Dendritic cell treated with granulocyte-macrophage colony-stimulating factor and Interleukin-4, amounts not matched to agents 40 ng/mL and 50 ng/mL, for 4 days (primary cell): ENCODE measurements at regions not wholly inside any gene's neighbourhood (a gene's known extent, or its start where the extent isn't known, plus 50 kb on each side); places are given as distances from the start of the nearest gene placed in this dataset.
"Not testable (repeated sequence)": the region's sequence is repeated elsewhere in the genome, so short reads cannot be mapped to it uniquely, and the experiment has no call there.

ENCODE experiments used
- H3K27ac Mint-ChIP-seq: one replicate; pipeline ENCODE4 v1.8.0; 2022; ENCODE audit warnings: mild to moderate bottlenecking, mixed read lengths
- H3K27me3 Mint-ChIP-seq: one replicate; pipeline ENCODE4 v1.8.0; 2022; ENCODE audit warnings: mild to moderate bottlenecking, mixed read lengths
- H3K36me3 Mint-ChIP-seq: one replicate; pipeline ENCODE4 v1.8.0; 2022; ENCODE audit warnings: low read depth, mixed read lengths
- H3K4me1 Mint-ChIP-seq: one replicate; pipeline ENCODE4 v1.8.0; 2022; ENCODE audit warnings: low read depth, mixed read lengths
- H3K4me3 Mint-ChIP-seq: one replicate; pipeline ENCODE4 v1.8.0; 2022; ENCODE audit warnings: mild to moderate bottlenecking, moderate library complexity, mixed read lengths
- H3K9me3 Mint-ChIP-seq: one replicate; pipeline ENCODE4 v1.8.0; 2022; ENCODE audit warnings: mixed read lengths
- intact Hi-C: fragments of 100-400 bp; cut with micrococcal nuclease; formaldehyde crosslinking; loops from one replicate; pipeline ENCODE4 v1.15.0; 2022

DNA sequence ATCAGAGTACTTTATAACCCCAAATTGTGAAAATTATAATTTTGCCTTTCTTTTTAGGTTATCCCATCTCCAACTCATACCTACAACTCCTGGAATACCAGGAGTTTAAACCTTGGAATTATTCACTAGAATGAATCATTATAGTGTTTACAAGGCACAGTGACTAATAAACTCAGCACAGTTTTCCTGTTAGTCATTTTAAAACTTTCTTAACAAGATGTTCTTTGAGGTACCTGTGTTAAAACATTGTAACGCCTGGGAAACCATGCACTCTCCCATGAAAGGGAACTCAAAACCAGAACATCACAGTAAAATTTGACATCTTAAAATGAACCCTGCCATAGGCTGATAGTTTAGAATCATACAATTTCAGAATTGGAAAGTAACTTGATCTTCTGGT lies 132.4 kb upstream of the OSTN start:
- Mint-ChIP-seq H3K36me3 (no peaks in the 10 kb centered on the region), H3K4me3 (no peak overlapping the region), H3K27ac (no peak overlapping the region), H3K9me3 (no peaks in the 10 kb centered on the region), H3K27me3 (no peaks in the 10 kb centered on the region), H3K4me1 (no peaks in the 10 kb centered on the region)
- intact Hi-C loops: no loop called here

- intact Hi-C loops: no loop called here
- Mint-ChIP-seq H3K4me3 (no peak overlapping the region), H3K27ac (no peak overlapping the region), H3K9me3 (no peaks in the 10 kb centered on the region), H3K27me3 (no peaks in the 10 kb centered on the region), H3K4me1 (no peaks in the 10 kb centered on the region), H3K36me3 (no peaks in the 10 kb centered on the region)
Observed at GRCh38 chr3:191065181-191065805, 133.7 kb upstream of the OSTN start.

- no peaks in the 10 kb centered on the region for H3K36me3 Mint-ChIP-seq
- H3K4me3 Mint-ChIP-seq: no peak overlapping the region
- no peaks in the 10 kb centered on the region for H3K9me3 Mint-ChIP-seq
- H3K27me3 Mint-ChIP-seq: no peaks in the 10 kb centered on the region
- H3K27ac Mint-ChIP-seq: no peak overlapping the region
- H3K4me1 Mint-ChIP-seq: no peaks in the 10 kb centered on the region
- intact Hi-C loops: loop anchor here (2.0 kb wide), 1 partner anchor 240 kb away; no protein-coding TSS in a partner anchor
Observed at GRCh38 chr3:191051037-191051436, 148.0 kb upstream of the OSTN start.

- Mint-ChIP-seq H3K4me3 (no peak overlapping the region), H3K9me3 (no peaks in the 10 kb centered on the region), H3K36me3 (no peaks in the 10 kb centered on the region), H3K4me1 (no peaks in the 10 kb centered on the region), H3K27ac (no peak overlapping the region), H3K27me3 (no peaks in the 10 kb centered on the region)
- intact Hi-C loops: no loop called here
Observed at GRCh38 chr3:191047930-191048329, 151.1 kb upstream of the OSTN start.

DNA sequence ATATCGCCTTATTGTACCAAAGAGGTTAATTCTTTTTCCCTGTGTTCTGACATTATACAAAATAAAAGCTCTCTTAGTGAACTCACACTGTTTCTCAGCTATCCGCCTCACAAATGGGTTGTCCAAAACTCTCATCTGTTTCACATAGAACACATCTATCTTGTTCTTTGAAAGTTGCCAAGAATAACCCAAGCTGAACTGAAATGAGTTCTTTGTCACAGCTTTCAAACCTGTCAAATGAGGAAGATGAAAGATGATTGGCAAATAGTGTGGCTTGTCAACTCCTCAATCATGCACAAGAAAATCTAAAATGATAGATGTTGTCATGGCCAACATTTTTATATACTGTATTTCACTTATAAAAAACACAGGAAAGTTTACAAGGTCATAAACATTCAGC lies 168.1 kb upstream of the OSTN start:
- no peaks in the 10 kb centered on the region for H3K4me1 Mint-ChIP-seq
- intact Hi-C loops: no loop called here
- no peak overlapping the region for H3K27ac Mint-ChIP-seq
- no peaks in the 10 kb centered on the region for H3K9me3 Mint-ChIP-seq
- no peaks in the 10 kb centered on the region for H3K36me3 Mint-ChIP-seq
- no peak overlapping the region for H3K4me3 Mint-ChIP-seq
- H3K27me3 Mint-ChIP-seq: no peaks in the 10 kb centered on the region

- no peaks in the 10 kb centered on the region for H3K27me3 Mint-ChIP-seq
- no peaks in the 10 kb centered on the region for H3K9me3 Mint-ChIP-seq
- no peaks in the 10 kb centered on the region for H3K4me1 Mint-ChIP-seq
- no peaks in the 10 kb centered on the region for H3K36me3 Mint-ChIP-seq
- H3K27ac Mint-ChIP-seq: no peak overlapping the region
- intact Hi-C loops: no loop called here
- no peak overlapping the region for H3K4me3 Mint-ChIP-seq
Observed at GRCh38 chr3:191030491-191030890, 168.0 kb upstream of the GMNC start.

DNA sequence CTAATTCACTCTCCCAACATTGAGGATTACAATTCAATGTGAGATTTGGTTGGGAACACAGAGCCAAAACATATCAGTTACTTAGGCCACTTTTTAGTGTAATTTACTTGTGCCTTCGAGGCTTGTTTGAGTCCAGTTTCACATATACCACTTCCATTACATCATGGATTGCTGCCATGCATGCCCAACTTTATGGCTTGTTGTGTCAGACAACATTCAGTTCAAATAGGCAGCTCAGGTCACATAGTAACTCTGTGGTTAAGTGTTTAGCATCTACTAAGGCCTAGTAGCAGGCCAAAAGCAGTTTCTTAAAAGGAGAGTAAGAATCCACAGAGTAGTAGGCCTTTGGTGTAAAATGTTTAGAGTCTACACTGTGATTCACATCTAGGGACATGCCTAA lies 164.3 kb upstream of the GMNC start:
- no peaks in the 10 kb centered on the region for H3K36me3 Mint-ChIP-seq
- no peaks in the 10 kb centered on the region for H3K9me3 Mint-ChIP-seq
- no peak overlapping the region for H3K4me3 Mint-ChIP-seq
- intact Hi-C loops: no loop called here
- H3K27ac Mint-ChIP-seq: no peak overlapping the region
- no peaks in the 10 kb centered on the region for H3K27me3 Mint-ChIP-seq
- H3K4me1 Mint-ChIP-seq: no peaks in the 10 kb centered on the region

- no peaks in the 10 kb centered on the region for H3K27me3 Mint-ChIP-seq
- no peaks in the 10 kb centered on the region for H3K36me3 Mint-ChIP-seq
- no peak overlapping the region for H3K27ac Mint-ChIP-seq
- H3K9me3 Mint-ChIP-seq: no peaks in the 10 kb centered on the region
- intact Hi-C loops: no loop called here
- no peak overlapping the region for H3K4me3 Mint-ChIP-seq
- no peaks in the 10 kb centered on the region for H3K4me1 Mint-ChIP-seq
Observed at GRCh38 chr3:191020730-191021396, 158.4 kb upstream of the GMNC start.

- Mint-ChIP-seq H3K27ac (no peak overlapping the region), H3K27me3 (no peaks in the 10 kb centered on the region), H3K9me3 (peaks cover 7% of the 10 kb centered on the region), H3K4me3 (no peak overlapping the region), H3K4me1 (no peaks in the 10 kb centered on the region), H3K36me3 (no peaks in the 10 kb centered on the region)
- intact Hi-C loops: no loop called here
Observed at GRCh38 chr3:191019855-191020254, 157.4 kb upstream of the GMNC start.

DNA sequence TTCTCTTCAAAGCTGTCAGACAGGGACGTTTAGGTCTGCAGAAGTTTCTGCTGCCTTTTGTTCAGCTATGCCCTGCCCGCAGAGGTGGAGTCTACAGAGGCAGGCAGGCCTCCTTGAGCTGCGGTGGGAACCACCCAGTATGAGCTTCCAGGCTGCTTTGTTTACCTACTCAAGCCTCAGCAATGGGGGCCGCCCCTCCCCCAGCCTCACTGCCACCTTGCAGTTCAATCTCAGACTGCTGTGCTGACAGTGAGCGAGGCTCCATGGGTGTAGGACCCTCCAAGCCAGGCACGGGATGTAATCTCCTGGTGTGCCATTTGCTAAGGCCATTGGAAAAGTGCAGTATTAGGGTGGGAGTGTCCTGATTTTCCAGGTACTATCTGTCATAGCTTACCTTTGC lies 153.5 kb upstream of the GMNC start:
- intact Hi-C loops, H3K4me3 Mint-ChIP-seq, H3K27ac Mint-ChIP-seq, H3K4me1 Mint-ChIP-seq, H3K27me3 Mint-ChIP-seq, H3K36me3 Mint-ChIP-seq: not testable (repeated sequence)
- H3K9me3 Mint-ChIP-seq: peaks cover 36% of the 10 kb centered on the region

GRCh38 chr3:191008074-191008473 lies 145.6 kb upstream of the GMNC start:
- Mint-ChIP-seq H3K4me1 (no peaks in the 10 kb centered on the region), H3K4me3 (no peak overlapping the region), H3K27ac (no peak overlapping the region), H3K36me3 (no peaks in the 10 kb centered on the region), H3K9me3 (peaks cover 23% of the 10 kb centered on the region), H3K27me3 (no peaks in the 10 kb centered on the region)
- intact Hi-C loops: no loop called here

DNA sequence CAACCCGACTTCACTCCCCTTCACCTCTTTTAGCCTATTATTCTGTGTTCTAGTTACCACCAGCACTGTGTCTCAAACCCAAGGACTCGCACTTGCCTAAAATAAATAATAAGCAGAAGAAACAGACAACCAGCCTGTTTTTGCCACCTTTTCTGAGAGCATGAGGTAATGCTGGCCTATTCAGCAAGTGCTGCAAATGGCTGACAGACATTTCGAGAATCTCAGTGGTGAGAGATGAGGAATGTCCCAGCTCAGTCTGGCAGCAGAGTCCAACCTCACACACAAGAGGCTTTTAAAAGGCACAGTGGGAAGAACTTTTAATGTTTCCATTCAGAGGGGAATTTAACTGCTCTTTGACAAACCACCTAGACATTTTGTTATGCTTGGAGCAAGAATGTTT lies 143.3 kb upstream of the GMNC start:
- H3K4me1 Mint-ChIP-seq: no peaks in the 10 kb centered on the region
- no peak overlapping the region for H3K27ac Mint-ChIP-seq
- intact Hi-C loops: no loop called here
- no peak overlapping the region for H3K4me3 Mint-ChIP-seq
- H3K9me3 Mint-ChIP-seq: peaks cover 11% of the 10 kb centered on the region
- H3K27me3 Mint-ChIP-seq: no peaks in the 10 kb centered on the region
- no peaks in the 10 kb centered on the region for H3K36me3 Mint-ChIP-seq

DNA sequence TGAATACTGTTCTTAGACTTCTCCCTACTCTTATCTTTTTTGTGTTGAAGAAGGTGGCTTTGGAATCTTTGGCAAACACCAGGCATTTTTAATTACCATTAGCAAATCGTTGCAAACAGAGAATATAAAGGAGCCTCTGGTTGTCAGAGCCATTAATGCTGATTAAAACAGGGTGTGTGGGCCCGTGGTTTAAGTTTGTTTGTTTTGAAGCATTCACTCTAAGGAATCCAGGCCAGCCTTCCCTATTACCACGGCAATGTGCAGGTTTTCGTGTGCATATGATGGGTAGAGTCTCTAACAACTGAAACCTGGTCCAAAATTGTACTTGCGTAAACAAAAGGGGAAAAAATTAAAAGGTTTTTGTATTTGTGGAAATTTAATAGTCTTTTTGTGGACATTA lies 141.2 kb upstream of the GMNC start:
- Mint-ChIP-seq H3K9me3 (peaks cover 11% of the 10 kb centered on the region), H3K27me3 (no peaks in the 10 kb centered on the region), H3K27ac (no peak overlapping the region), H3K36me3 (no peaks in the 10 kb centered on the region), H3K4me1 (no peaks in the 10 kb centered on the region), H3K4me3 (no peak overlapping the region)
- intact Hi-C loops: no loop called here

DNA sequence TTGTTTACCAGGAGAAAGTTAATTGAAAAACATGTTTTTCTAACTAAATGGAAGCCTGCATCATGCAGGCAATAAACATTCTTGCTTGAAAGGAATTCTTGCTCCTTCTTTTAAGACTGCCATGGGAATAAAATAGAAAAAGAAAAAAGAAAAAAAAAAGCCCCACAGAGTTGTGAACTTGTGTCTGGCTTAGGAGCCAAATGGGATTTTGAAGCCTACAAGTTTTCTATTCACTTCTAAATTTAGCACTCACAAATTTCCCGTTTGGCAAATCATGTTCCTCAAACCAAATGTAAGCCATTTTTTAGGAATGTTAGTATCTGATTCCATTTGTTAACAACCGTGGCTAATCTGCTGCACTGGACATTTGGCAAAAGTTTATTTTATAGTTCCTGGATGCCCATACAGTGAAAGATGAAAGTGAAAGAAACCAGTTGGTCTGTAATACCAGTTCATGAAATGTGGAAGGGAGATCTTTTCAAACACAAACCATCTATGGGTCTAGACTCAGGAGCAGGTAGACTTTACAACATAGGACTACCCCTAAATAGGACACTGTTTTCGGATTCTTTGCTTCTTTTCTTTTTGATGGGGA lies 133.8 kb upstream of the GMNC start:
- Mint-ChIP-seq H3K27me3 (no peaks in the 10 kb centered on the region), H3K36me3 (no peaks in the 10 kb centered on the region), H3K4me1 (no peaks in the 10 kb centered on the region), H3K9me3 (no peaks in the 10 kb centered on the region), H3K4me3 (no peak overlapping the region), H3K27ac (no peak overlapping the region)
- intact Hi-C loops: no loop called here

- Mint-ChIP-seq H3K36me3 (no peaks in the 10 kb centered on the region), H3K27me3 (no peaks in the 10 kb centered on the region), H3K9me3 (no peaks in the 10 kb centered on the region), H3K27ac (no peak overlapping the region), H3K4me1 (no peaks in the 10 kb centered on the region), H3K4me3 (no peak overlapping the region)
- intact Hi-C loops: no loop called here
Observed at GRCh38 chr3:190995156-190995555, 132.7 kb upstream of the GMNC start.
